ENCODE measurements at regions not wholly inside any gene's neighbourhood (a gene's known extent, or its start where the extent isn't known, plus 50 kb on each side); places are given as distances from the start of the nearest gene placed in this dataset.

- Histone ChIP-seq H3K9me3 (ENCODE audit: low read length) (no peaks in the 10 kb centered on the region), H3K79me2 (ENCODE audit: low read length) (no peaks in the 10 kb centered on the region), H3K9me2 (replicated peaks; ENCODE audit: insufficient read depth, low read length) (no peaks in the 10 kb centered on the region), H3K27ac (ENCODE audit: low read length) (no peak overlapping the region), H2AFZ (ENCODE audit: low read length) (no peak overlapping the region), H3K4me3 (ENCODE audit: low read length) (no peak overlapping the region), H3K36me3 (ENCODE audit: insufficient read depth, low read length) (no peaks in the 10 kb centered on the region), H3K27me3 (ENCODE audit: low read length) (no peaks in the 10 kb centered on the region), H3K4me1 (ENCODE audit: low read length) (no peaks in the 10 kb centered on the region), H3K9ac (ENCODE audit: low read length) (no peak overlapping the region), H3K4me2 (ENCODE audit: low read depth, low read length, poor library complexity, severe bottlenecking) (no peak overlapping the region), H4K20me1 (ENCODE audit: insufficient read depth, low read depth, low read length) (no peaks in the 10 kb centered on the region)
- no peak for DNase-seq
Measured at GRCh38 chr15:69643971-69644370, 191.4 kb downstream of the RPLP1 start.

GRCh38 chr15:69644876-69645275, 192.3 kb downstream of the RPLP1 start:
- Histone ChIP-seq H3K9me3 (ENCODE audit: low read length) (no peaks in the 10 kb centered on the region), H3K79me2 (ENCODE audit: low read length) (no peaks in the 10 kb centered on the region), H3K4me2 (ENCODE audit: low read depth, low read length, poor library complexity, severe bottlenecking) (no peak overlapping the region), H3K9ac (ENCODE audit: low read length) (no peak overlapping the region), H4K20me1 (ENCODE audit: insufficient read depth, low read depth, low read length) (no peaks in the 10 kb centered on the region), H3K9me2 (replicated peaks; ENCODE audit: insufficient read depth, low read length) (no peaks in the 10 kb centered on the region), H2AFZ (ENCODE audit: low read length) (no peak overlapping the region), H3K4me1 (ENCODE audit: low read length) (no peaks in the 10 kb centered on the region), H3K36me3 (ENCODE audit: insufficient read depth, low read length) (no peaks in the 10 kb centered on the region), H3K27ac (ENCODE audit: low read length) (no peak overlapping the region), H3K4me3 (ENCODE audit: low read length) (no peak overlapping the region), H3K27me3 (ENCODE audit: low read length) (no peaks in the 10 kb centered on the region)
- DNase-seq, result no peak

DNA sequence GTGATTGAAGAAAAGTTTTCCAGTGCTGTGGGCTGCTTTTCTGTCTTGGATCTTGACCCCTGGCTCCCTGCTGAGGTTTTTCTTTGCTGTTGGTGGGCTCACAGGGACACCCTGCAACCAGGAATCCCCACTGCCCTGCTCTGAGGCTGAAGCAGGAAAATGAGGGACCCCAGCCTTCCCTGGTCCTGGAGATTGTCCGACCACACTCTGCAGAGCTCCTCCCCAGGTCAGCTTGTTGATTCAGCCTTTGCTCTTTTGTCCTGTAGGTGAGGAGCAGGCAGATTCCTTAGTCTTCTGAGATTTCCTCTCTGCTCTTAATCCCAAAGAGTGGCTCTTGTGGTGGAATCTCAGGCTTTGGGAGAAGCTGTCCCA, 194.5 kb downstream of the RPLP1 start:
- H3K4me3 ChIP-seq (ENCODE audit: low read length), result no peak overlapping the region
- DNase-seq, result no peak
- H4K20me1 ChIP-seq (ENCODE audit: insufficient read depth, low read depth, low read length), result no peaks in the 10 kb centered on the region
- no peaks in the 10 kb centered on the region for H3K9me3 ChIP-seq (ENCODE audit: low read length)
- no peaks in the 10 kb centered on the region for H3K27me3 ChIP-seq (ENCODE audit: low read length)
- no peak overlapping the region for H3K27ac ChIP-seq (ENCODE audit: low read length)
- no peaks in the 10 kb centered on the region for H3K9me2 ChIP-seq (replicated peaks; ENCODE audit: insufficient read depth, low read length)
- H3K36me3 ChIP-seq (ENCODE audit: insufficient read depth, low read length), result no peaks in the 10 kb centered on the region
- H2AFZ ChIP-seq (ENCODE audit: low read length), result no peak overlapping the region
- H3K4me1 ChIP-seq (ENCODE audit: low read length), result no peaks in the 10 kb centered on the region
- no peaks in the 10 kb centered on the region for H3K79me2 ChIP-seq (ENCODE audit: low read length)
- no peak overlapping the region for H3K4me2 ChIP-seq (ENCODE audit: low read depth, low read length, poor library complexity, severe bottlenecking)
- H3K9ac ChIP-seq (ENCODE audit: low read length), result no peak overlapping the region

GRCh38 chr15:69648212-69648611, 195.6 kb downstream of the RPLP1 start:
- Histone ChIP-seq H3K9ac (ENCODE audit: low read length) (no peak overlapping the region), H3K27ac (ENCODE audit: low read length) (no peak overlapping the region), H3K4me2 (ENCODE audit: low read depth, low read length, poor library complexity, severe bottlenecking) (no peak overlapping the region), H3K9me3 (ENCODE audit: low read length) (no peaks in the 10 kb centered on the region), H3K36me3 (ENCODE audit: insufficient read depth, low read length) (no peaks in the 10 kb centered on the region), H3K79me2 (ENCODE audit: low read length) (no peaks in the 10 kb centered on the region), H3K9me2 (replicated peaks; ENCODE audit: insufficient read depth, low read length) (no peaks in the 10 kb centered on the region), H3K4me3 (ENCODE audit: low read length) (no peak overlapping the region), H3K27me3 (ENCODE audit: low read length) (no peaks in the 10 kb centered on the region), H4K20me1 (ENCODE audit: insufficient read depth, low read depth, low read length) (no peaks in the 10 kb centered on the region), H3K4me1 (ENCODE audit: low read length) (no peaks in the 10 kb centered on the region), H2AFZ (ENCODE audit: low read length) (no peak overlapping the region)
- DNase-seq, result no peak

DNA sequence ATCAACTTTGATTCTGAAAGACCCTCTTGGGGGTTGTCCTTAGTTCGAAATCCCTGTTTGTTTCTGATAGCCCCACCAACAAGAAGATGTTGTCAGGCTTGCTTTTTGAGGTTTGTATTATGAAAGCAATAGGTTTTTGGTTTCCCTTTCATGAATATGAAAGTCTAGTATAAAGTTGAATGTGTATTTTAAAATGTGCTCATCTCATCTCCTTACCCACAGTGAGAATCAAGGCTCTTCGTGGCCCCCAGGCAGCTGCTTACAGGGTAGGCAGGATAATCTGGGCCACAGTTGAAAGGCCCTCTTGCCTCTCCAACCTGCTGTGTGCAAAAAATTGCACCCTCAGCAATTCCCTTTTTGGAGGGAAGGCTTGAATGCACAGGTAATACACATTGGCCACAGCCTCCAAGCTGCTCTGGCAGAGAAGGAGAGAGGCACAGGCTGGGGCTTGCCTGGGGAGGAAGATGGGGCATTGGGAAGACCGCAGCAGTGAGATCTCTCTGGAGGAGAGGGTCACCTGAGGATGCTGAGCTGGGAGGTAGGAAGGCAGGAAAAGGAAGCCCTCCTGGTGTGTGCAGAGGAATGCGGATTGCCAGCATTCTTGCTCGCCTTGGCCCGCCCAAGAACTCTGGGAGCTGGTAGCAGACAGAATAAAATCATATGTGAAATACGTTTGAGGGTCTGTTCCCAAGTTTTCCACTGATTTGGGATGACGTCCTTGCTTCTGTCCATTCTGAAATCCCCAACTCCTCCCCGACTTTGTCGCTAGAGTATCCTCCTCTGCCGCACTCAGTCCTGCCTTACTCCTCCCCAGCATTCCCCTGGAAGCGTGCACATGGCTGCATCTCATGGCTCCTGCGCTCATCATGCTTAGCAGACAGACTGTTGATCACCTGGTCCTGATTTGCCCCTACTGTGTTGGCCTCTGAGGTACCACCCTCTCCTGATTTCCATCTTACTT, 196.4 kb downstream of the RPLP1 start:
- no peaks in the 10 kb centered on the region for H3K9me3 ChIP-seq (ENCODE audit: low read length)
- no peaks in the 10 kb centered on the region for H3K9me2 ChIP-seq (replicated peaks; ENCODE audit: insufficient read depth, low read length)
- no peak overlapping the region for H3K9ac ChIP-seq (ENCODE audit: low read length)
- DNase-seq, result no peak
- H3K36me3 ChIP-seq (ENCODE audit: insufficient read depth, low read length), result no peaks in the 10 kb centered on the region
- no peaks in the 10 kb centered on the region for H4K20me1 ChIP-seq (ENCODE audit: insufficient read depth, low read depth, low read length)
- H3K4me3 ChIP-seq (ENCODE audit: low read length), result no peak overlapping the region
- H3K4me1 ChIP-seq (ENCODE audit: low read length), result no peaks in the 10 kb centered on the region
- H3K27ac ChIP-seq (ENCODE audit: low read length), result no peak overlapping the region
- no peak overlapping the region for H3K4me2 ChIP-seq (ENCODE audit: low read depth, low read length, poor library complexity, severe bottlenecking)
- no peak overlapping the region for H2AFZ ChIP-seq (ENCODE audit: low read length)
- no peaks in the 10 kb centered on the region for H3K27me3 ChIP-seq (ENCODE audit: low read length)
- H3K79me2 ChIP-seq (ENCODE audit: low read length), result no peaks in the 10 kb centered on the region

DNA sequence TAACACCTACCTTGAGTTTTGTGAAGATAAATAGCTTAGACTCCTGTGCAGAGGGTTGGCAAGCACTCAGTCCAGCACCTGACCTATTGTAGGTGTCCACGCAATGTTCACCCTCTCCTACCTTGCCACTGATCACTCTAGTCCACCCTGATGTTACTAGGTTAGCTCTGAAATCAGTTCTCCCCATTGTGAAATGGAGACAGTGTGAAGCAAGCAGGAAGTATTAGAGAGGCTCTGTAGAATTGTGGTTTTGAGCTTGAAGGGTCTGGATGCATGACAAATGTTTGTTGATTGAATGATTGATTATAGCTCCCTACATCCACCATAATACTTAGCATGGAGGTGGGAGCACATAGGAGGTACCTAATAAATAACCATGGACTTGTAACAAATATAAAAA, 199.7 kb downstream of the RPLP1 start:
- no peak for DNase-seq
- Histone ChIP-seq H3K27ac (ENCODE audit: low read length) (no peak overlapping the region), H3K36me3 (ENCODE audit: insufficient read depth, low read length) (no peaks in the 10 kb centered on the region), H3K9me2 (replicated peaks; ENCODE audit: insufficient read depth, low read length) (no peaks in the 10 kb centered on the region), H3K4me2 (ENCODE audit: low read depth, low read length, poor library complexity, severe bottlenecking) (no peak overlapping the region), H3K4me1 (ENCODE audit: low read length) (no peaks in the 10 kb centered on the region), H3K79me2 (ENCODE audit: low read length) (no peaks in the 10 kb centered on the region), H4K20me1 (ENCODE audit: insufficient read depth, low read depth, low read length) (no peaks in the 10 kb centered on the region), H2AFZ (ENCODE audit: low read length) (no peak overlapping the region), H3K4me3 (ENCODE audit: low read length) (no peak overlapping the region), H3K9ac (ENCODE audit: low read length) (no peak overlapping the region), H3K27me3 (ENCODE audit: low read length) (no peaks in the 10 kb centered on the region), H3K9me3 (ENCODE audit: low read length) (no peaks in the 10 kb centered on the region)

DNA sequence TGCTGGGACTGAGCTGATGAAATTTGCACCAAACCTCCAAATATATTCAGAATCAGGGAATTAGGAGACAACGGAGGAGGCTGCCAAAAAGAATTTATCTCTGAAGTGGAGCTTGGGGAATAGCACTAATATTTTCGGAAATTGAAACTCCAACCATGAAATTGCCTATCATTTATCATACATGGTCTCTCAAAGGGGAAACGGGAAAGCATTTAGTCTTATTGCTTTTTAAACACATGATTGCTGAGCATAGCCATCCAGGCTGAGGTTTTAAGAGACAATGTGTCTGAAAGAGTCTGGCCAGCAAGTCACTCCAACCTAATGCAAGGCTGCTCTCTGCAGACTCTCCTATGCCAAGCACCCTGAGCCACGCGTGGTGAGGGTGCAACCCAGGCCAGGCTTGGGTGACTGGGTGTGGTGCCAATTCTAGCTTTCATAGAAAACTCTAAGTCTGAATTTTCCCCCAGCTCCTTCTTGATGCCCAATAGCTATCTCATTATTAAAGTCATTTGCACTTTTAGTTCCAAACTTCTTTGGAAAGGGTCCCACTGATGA, 200.2 kb downstream of the RPLP1 start:
- H3K9me3 ChIP-seq (ENCODE audit: low read length), result no peaks in the 10 kb centered on the region
- no peak for DNase-seq
- H3K9me2 ChIP-seq (replicated peaks; ENCODE audit: insufficient read depth, low read length), result no peaks in the 10 kb centered on the region
- no peaks in the 10 kb centered on the region for H3K79me2 ChIP-seq (ENCODE audit: low read length)
- no peak overlapping the region for H3K4me3 ChIP-seq (ENCODE audit: low read length)
- no peaks in the 10 kb centered on the region for H3K27me3 ChIP-seq (ENCODE audit: low read length)
- no peak overlapping the region for H2AFZ ChIP-seq (ENCODE audit: low read length)
- no peaks in the 10 kb centered on the region for H3K36me3 ChIP-seq (ENCODE audit: insufficient read depth, low read length)
- no peak overlapping the region for H3K4me2 ChIP-seq (ENCODE audit: low read depth, low read length, poor library complexity, severe bottlenecking)
- H4K20me1 ChIP-seq (ENCODE audit: insufficient read depth, low read depth, low read length), result no peaks in the 10 kb centered on the region
- no peaks in the 10 kb centered on the region for H3K4me1 ChIP-seq (ENCODE audit: low read length)
- H3K9ac ChIP-seq (ENCODE audit: low read length), result no peak overlapping the region
- H3K27ac ChIP-seq (ENCODE audit: low read length), result no peak overlapping the region

GRCh38 chr15:69653306-69653705, 200.7 kb downstream of the RPLP1 start:
- Histone ChIP-seq H3K36me3 (ENCODE audit: insufficient read depth, low read length) (no peaks in the 10 kb centered on the region), H3K27ac (ENCODE audit: low read length) (no peak overlapping the region), H3K9ac (ENCODE audit: low read length) (no peak overlapping the region), H2AFZ (ENCODE audit: low read length) (no peak overlapping the region), H3K4me3 (ENCODE audit: low read length) (no peak overlapping the region), H3K27me3 (ENCODE audit: low read length) (no peaks in the 10 kb centered on the region), H3K9me3 (ENCODE audit: low read length) (no peaks in the 10 kb centered on the region), H3K4me2 (ENCODE audit: low read depth, low read length, poor library complexity, severe bottlenecking) (no peak overlapping the region), H3K9me2 (replicated peaks; ENCODE audit: insufficient read depth, low read length) (no peaks in the 10 kb centered on the region), H3K79me2 (ENCODE audit: low read length) (no peaks in the 10 kb centered on the region), H3K4me1 (ENCODE audit: low read length) (no peaks in the 10 kb centered on the region), H4K20me1 (ENCODE audit: insufficient read depth, low read depth, low read length) (no peaks in the 10 kb centered on the region)
- DNase-seq, result no peak

All from Karpas-422 (cell line).